BE2C (cell line): ENCODE measurements at regions not wholly inside any gene's neighbourhood (a gene's known extent, or its start where the extent isn't known, plus 50 kb on each side); places are given as distances from the start of the nearest gene placed in this dataset.

Source experiments
- DNase-seq: peaks from one replicate; pipeline ENCODE4 v3.0.0-alpha.2; 2020
- H3K27me3 ChIP-seq: fragments of 250-450 bp; sonication (Bioruptor Pico); 2 replicates; pipeline ENCODE4 v1.5.1; 2020; ENCODE audit warnings: mild to moderate bottlenecking
- H3K36me3 ChIP-seq: fragments of 250-450 bp; sonication (Bioruptor Pico); 2 replicates; pipeline ENCODE4 v1.5.1; 2020; ENCODE audit warnings: mild to moderate bottlenecking
- H3K4me1 ChIP-seq: fragments of 250-450 bp; sonication (Bioruptor Pico); 2 replicates; pipeline ENCODE4 v1.5.1; 2020
- H3K4me3 ChIP-seq: 2 replicates; pipeline ENCODE4 v1.5.1; 2011; ENCODE audit warnings: low read depth, low read length
- H3K9me3 ChIP-seq: fragments of 250-450 bp; sonication (Bioruptor Pico); 2 replicates; pipeline ENCODE4 v1.5.1; 2020
- TF ChIP-seq, protein P1 (sequence below): IDR thresholded peaks from 2 replicates; pipeline ENCODE4 v1.5.1; 2012; ENCODE audit warnings: mild to moderate bottlenecking, low read depth, low read length

DNA sequence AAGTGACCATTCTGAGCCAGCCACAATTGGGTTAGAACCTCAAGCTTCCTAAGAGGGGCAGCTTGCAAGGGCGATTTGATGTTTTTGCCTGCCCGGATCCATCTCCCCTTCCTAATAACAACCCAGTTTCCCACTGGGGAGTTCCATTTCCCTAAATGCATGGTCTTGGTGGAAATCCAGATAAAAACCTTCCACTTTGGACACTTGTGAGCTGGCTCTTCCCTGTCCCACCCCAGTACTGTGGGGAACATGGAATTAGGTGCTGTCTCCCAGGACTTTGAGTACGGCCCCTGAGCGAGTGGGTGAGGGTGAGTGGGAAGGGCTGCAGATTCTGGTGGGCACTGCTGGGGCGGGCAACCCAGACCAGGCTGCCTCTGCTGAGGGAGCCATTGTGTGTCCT, 122.3 kb downstream of the DDX1 start:
- H3K9me3 ChIP-seq, result no peaks in the 10 kb centered on the region
- H3K4me1 ChIP-seq, result no peaks in the 10 kb centered on the region
- H3K4me3 ChIP-seq, result no peak overlapping the region
- TF ChIP-seq, protein P1, sequence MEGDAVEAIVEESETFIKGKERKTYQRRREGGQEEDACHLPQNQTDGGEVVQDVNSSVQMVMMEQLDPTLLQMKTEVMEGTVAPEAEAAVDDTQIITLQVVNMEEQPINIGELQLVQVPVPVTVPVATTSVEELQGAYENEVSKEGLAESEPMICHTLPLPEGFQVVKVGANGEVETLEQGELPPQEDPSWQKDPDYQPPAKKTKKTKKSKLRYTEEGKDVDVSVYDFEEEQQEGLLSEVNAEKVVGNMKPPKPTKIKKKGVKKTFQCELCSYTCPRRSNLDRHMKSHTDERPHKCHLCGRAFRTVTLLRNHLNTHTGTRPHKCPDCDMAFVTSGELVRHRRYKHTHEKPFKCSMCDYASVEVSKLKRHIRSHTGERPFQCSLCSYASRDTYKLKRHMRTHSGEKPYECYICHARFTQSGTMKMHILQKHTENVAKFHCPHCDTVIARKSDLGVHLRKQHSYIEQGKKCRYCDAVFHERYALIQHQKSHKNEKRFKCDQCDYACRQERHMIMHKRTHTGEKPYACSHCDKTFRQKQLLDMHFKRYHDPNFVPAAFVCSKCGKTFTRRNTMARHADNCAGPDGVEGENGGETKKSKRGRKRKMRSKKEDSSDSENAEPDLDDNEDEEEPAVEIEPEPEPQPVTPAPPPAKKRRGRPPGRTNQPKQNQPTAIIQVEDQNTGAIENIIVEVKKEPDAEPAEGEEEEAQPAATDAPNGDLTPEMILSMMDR, result no peak
- no peaks in the 10 kb centered on the region for H3K27me3 ChIP-seq
- H3K36me3 ChIP-seq, result no peaks in the 10 kb centered on the region
- no peak for DNase-seq

DNA sequence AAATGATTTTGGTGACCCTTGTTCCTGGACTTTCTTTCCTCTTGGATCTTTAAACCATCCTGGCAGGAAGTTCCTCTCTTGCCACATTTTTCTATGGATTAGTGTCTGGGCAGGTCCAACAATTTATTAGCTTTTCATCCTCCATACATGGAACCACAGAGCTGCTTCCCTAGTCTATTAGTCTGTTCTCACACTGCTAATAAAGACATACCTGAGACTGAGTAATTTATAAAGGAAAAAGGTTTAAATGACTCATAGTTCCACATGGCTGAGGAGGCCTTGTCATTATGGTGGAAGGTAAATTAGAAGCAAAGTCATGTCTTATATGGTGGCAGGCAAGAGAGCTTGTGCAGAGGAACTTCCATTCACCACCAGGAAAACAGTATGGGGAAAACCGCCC, 122.9 kb downstream of the DDX1 start:
- TF ChIP-seq, protein P1, result no peak
- no peaks in the 10 kb centered on the region for H3K36me3 ChIP-seq
- no peaks in the 10 kb centered on the region for H3K4me1 ChIP-seq
- no peaks in the 10 kb centered on the region for H3K9me3 ChIP-seq
- no peak for DNase-seq
- H3K27me3 ChIP-seq, result no peaks in the 10 kb centered on the region
- H3K4me3 ChIP-seq, result no peak overlapping the region

DNA sequence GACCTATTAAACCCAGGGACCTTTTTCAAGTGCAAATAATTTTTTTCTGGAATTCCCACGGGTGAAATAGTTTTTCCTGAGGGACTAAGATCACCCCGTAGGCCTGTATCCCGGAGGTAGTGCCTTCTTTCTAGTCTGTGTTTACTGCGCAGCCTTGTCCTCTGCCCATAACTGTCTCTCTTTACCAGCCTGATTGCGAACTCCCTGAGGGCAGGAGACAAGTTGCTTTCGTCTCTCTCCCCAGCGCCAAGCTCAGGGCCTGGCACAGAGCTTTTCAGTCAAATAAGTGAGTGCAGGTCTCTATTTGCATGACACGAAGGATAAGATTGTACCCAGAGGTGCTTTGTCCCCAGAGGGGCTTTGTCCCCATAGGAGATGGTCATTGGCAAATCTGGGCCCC, 123.9 kb downstream of the DDX1 start:
- H3K4me1 ChIP-seq, result no peaks in the 10 kb centered on the region
- H3K4me3 ChIP-seq, result no peak overlapping the region
- DNase-seq, result no peak
- no peaks in the 10 kb centered on the region for H3K9me3 ChIP-seq
- no peaks in the 10 kb centered on the region for H3K36me3 ChIP-seq
- TF ChIP-seq, protein P1, result no peak
- H3K27me3 ChIP-seq, result no peaks in the 10 kb centered on the region

DNA sequence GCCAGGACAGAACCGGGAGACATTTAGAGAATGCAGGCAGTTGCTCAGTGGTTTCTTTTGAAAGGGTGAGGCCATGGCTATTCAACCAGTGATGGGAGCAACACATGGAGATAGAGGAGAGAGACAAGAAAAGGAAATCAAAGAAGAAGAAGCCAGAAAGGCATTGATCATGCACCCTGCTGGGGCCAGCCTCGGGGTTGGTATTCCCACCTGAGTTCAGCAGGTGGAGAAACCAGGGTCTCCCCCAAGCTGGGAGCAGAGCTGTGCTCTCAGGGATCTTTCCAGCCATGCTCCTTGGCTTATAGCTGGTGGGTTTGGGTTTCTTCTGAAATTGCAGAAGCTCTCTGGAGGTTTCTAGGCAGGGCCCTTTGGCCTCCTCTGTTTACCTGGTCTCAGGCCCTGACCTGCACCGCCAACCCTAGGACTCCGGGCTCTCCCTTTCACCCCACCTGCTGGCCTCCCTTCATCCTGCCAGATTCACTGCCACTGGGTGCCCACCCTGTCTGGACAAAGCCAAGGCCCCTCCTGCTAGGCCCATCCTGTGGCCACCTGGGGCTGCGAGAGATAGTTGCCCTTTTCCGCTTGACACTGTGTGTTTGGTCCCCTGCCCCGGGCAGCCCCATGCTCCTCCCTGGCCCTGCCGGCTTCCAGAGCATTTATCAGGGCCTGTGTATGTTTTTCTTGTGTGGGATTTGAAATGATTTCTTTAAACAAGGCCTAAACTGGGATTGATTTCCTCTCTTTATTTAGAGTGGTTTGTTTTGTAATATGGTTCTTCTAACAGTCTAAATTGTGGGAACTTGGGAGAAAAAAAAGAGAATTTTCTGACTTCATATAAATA, 126.7 kb downstream of the DDX1 start:
- TF ChIP-seq, protein P1, result no peak
- Histone ChIP-seq H3K36me3 (no peaks in the 10 kb centered on the region), H3K9me3 (no peaks in the 10 kb centered on the region), H3K4me3 (no peak overlapping the region), H3K4me1 (no peaks in the 10 kb centered on the region), H3K27me3 (no peaks in the 10 kb centered on the region)
- no peak for DNase-seq

DNA sequence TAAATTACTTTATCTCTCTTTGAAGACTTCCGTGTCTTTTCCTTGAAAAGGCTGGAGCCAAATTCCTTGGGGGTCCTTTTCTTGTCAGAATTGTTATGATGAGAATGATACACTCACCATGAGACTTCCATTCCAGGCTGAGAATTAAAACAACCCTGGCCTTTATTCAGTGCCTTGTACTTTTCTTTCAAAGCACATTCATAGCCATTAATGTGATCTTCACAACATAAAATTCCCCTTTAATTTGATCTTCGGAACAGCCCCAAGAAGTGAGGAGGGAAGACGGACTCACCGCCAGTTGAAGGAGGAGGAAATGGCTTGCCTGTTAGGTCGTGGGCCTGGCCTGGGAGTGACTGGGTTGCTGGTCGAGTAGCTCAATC, 127.3 kb downstream of the DDX1 start:
- DNase-seq, result no peak
- H3K9me3 ChIP-seq, result no peaks in the 10 kb centered on the region
- no peak overlapping the region for H3K4me3 ChIP-seq
- TF ChIP-seq, protein P1, result no peak
- no peaks in the 10 kb centered on the region for H3K36me3 ChIP-seq
- H3K4me1 ChIP-seq, result no peaks in the 10 kb centered on the region
- H3K27me3 ChIP-seq, result no peaks in the 10 kb centered on the region

DNA sequence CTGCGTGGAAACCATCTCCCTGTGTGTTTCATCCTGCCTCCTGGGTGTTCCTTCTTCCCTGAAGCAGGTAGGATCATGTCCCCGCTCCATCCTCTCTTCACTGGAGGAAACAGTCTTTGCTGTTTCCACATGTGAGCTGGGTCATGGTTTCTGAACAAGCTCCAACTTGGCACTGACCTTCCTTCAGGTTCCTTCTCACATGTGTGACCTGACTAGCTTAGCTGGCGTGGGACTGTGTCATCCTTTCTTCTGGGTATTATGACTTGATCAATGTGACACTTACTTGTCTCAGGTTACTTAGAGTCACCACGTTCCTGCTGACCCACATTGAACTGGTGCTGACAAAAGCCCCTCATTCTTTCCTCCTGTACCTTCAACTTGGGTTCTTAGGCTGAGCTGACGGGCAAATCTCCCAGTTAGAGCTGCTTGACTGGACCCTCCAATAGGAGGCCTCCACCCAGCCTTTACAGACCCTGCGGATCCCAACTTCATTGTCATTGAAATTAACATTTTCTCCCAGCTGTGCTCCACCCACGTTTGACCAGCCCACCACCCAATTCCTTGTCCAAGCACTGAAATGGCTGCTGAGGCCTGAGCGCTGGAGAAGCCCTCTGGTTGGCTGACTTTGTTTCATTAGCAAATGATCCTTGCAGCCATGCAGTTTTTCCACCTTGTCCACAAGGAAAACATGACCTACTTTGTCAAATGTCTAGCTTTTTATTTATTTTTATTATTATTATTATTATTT, 128.1 kb downstream of the DDX1 start:
- no peak overlapping the region for H3K4me3 ChIP-seq
- H3K9me3 ChIP-seq, result no peaks in the 10 kb centered on the region
- DNase-seq, result no peak
- no peaks in the 10 kb centered on the region for H3K27me3 ChIP-seq
- TF ChIP-seq, protein P1, result no peak
- H3K4me1 ChIP-seq, result no peaks in the 10 kb centered on the region
- no peaks in the 10 kb centered on the region for H3K36me3 ChIP-seq
